Brain microvascular endothelial cell (primary cell): ENCODE measurements at regions not wholly inside any gene's neighbourhood (a gene's known extent, or its start where the extent isn't known, plus 50 kb on each side); places are given as distances from the start of the nearest gene placed in this dataset.

Experiments used
- DNase-seq: peaks from one replicate; pipeline ENCODE4 v3.0.0-alpha.2; 2020
- H3K27ac ChIP-seq: fragments of 250-450 bp; sonication (Bioruptor Pico); 2 replicates; pipeline ENCODE4 v1.5.1; 2020; ENCODE audit warnings: mild to moderate bottlenecking, moderate library complexity
- H3K27me3 ChIP-seq: fragments of 250-450 bp; sonication (Bioruptor Pico); replicated peaks from 2 replicates; pipeline ENCODE4 v1.5.1; 2020; ENCODE audit warnings: mild to moderate bottlenecking
- H3K36me3 ChIP-seq: fragments of 250-450 bp; sonication (Bioruptor Pico); replicated peaks from 2 replicates; pipeline ENCODE4 v1.5.1; 2020; ENCODE audit warnings: mild to moderate bottlenecking
- H3K4me3 ChIP-seq: 2 replicates; pipeline ENCODE4 v1.5.1; 2011; ENCODE audit warnings: low read depth, mild to moderate bottlenecking, control low read depth, low read length, moderate library complexity
- in situ Hi-C: cut with HindIII; loops from 2 replicates; pipeline ENCODE4 v1.10.0; 2017; ENCODE audit warnings: low sequenced_read_pairs, low pct_ligation_motif_present
- TF ChIP-seq, protein P1 (sequence below): IDR thresholded peaks from 2 replicates; pipeline ENCODE4 v1.5.1; 2011; ENCODE audit warnings: low read depth, mild to moderate bottlenecking, moderate library complexity, low read length, control low read depth, inconsistent platforms; ENCODE audit errors: missing control alignments

DNA sequence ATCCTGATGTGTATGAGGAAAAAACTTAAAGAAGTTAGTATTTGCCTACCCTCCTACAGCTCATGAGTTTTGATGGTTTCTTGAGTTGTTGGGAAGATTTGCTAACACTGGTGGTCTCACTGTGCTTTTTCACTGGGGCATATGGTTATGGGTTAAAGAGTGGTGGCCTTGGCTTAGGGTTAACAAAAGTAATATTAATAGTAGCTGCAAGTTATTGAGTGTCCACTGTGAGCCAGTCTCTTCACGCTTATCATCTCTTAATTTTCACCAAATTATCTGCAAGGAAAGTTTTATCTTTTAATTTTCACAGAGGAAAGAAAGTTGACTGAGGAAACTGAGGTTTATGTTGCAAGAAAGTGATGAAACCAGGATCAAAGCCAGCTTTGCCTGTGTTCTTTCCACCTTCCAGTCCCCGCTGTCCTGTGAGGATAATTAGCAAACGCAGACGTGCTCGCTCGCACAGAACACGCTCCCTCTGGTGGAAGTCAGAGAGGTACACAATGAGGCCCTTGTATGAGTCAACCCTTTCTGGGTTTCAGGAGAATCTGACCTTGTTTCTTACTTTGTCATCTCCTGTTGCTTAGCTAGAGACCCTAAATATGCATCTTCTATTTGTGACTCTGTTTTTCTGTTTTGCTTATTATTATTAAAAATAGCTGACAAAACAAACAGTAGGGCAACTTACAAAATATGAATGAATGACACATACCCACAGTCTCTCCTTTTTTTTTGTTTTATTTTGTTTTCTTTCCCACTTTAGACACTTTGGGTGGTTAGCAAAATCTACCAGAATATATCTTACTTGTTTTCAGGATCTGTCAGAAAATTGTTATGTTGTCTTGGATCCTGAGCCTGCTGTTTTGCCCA lies 94.3 kb downstream of the DDIT4L start:
- in situ Hi-C loops: no loop called here
- Histone ChIP-seq H3K27me3 (no peaks in the 10 kb centered on the region), H3K4me3 (no peak overlapping the region), H3K27ac (no peak overlapping the region), H3K36me3 (no peaks in the 10 kb centered on the region)
- DNase-seq: peak; percentile 67
- TF ChIP-seq, protein P1, sequence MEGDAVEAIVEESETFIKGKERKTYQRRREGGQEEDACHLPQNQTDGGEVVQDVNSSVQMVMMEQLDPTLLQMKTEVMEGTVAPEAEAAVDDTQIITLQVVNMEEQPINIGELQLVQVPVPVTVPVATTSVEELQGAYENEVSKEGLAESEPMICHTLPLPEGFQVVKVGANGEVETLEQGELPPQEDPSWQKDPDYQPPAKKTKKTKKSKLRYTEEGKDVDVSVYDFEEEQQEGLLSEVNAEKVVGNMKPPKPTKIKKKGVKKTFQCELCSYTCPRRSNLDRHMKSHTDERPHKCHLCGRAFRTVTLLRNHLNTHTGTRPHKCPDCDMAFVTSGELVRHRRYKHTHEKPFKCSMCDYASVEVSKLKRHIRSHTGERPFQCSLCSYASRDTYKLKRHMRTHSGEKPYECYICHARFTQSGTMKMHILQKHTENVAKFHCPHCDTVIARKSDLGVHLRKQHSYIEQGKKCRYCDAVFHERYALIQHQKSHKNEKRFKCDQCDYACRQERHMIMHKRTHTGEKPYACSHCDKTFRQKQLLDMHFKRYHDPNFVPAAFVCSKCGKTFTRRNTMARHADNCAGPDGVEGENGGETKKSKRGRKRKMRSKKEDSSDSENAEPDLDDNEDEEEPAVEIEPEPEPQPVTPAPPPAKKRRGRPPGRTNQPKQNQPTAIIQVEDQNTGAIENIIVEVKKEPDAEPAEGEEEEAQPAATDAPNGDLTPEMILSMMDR: peak; percentile 93

DNA sequence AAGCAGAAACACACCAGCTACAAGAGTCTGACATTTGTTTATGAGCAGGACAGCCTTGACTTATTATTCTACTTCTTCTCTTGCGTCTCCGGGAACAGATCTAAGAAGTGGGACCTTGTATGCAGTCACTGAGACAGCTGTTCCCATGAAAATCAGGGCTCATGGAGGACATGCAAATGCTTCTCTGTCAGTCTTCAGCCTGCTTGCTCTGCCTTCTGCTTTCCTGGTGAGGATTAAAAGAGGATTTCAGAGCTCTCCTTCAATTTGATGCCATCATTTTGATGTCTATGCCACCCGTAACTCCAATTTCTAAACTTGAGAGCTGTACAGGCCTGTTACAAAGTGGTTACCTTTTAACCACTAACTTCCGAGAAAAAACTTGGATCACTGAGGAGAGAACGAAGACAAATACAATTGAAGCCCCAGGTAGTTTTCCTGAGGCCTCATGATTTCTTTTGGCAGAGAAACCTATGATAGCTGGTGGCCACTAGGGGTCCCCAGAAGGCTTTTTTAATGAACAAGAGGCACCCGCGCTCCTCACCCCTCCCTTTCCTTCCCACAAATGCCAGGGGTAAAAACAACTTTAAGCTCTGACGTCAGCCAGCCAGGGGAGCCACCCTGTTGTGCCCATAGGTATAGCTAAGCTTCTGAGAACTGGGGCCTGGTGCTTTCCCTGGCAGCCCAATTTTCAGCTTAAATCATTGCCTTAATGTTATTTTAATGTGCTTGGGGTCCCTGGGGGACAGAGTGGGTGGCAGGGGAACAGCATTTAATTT lies 97.0 kb downstream of the DDIT4L start:
- H3K27ac ChIP-seq: no peak overlapping the region
- in situ Hi-C loops: no loop called here
- TF ChIP-seq, protein P1: peak; percentile 85
- peak; percentile 86 for DNase-seq
- H3K36me3 ChIP-seq: no peaks in the 10 kb centered on the region
- no peak overlapping the region for H3K4me3 ChIP-seq
- H3K27me3 ChIP-seq: no peaks in the 10 kb centered on the region

DNA sequence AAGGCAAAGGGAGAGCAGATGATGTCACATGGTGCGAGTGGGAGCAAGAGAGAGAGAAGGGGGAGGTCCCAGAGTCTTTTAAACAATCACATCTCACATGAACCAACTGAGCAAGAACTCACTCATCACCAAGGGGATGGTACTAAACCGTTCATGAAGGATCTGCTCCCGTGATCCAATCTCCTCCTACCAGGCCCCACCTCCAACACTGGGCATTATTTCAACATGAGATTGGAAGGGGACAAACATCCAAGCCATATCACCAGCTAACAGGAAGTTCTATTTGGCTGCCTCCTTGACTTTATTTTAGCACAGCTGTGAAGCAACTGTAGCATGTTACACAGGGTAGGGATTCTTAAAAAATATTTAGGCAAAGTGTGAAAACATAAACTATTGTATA lies 102.5 kb downstream of the DDIT4L start:
- TF ChIP-seq, protein P1: no peak
- H3K36me3 ChIP-seq: no peaks in the 10 kb centered on the region
- H3K27ac ChIP-seq: no peak overlapping the region
- no peak for DNase-seq
- H3K4me3 ChIP-seq: no peak overlapping the region
- in situ Hi-C loops: no loop called here
- H3K27me3 ChIP-seq: no peaks in the 10 kb centered on the region

DNA sequence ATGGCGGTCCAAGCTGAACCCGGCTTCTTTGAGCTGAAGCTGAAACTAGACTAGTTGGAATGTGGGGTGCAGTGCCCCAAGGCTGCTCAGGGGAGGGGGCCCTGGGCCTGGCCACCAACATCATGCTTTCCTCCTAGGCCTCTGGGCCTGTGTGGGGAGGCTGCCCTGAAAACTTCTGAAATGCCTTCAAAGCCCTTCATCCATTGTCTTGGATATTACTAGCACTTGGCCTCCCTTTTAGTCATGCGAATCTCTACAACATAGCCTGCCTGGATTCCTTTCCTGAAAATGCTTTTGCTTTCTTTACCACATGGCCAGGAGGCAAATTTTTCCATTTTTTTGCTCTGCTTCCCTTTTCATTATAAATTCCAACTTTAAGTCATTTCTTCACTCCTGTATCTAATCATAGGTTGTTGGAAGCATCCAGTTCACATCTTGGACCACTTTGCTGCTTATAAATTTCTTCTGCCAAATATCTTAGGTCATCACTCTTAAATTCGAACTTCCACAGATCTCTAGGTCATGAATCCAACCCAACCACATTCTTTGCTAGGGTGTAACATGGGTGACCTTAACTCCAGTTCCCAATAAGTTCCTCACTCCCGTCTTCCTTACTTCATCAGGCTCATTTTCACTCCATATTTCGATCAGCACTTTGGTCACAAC lies 103.4 kb downstream of the DDIT4L start:
- no peaks in the 10 kb centered on the region for H3K36me3 ChIP-seq
- in situ Hi-C loops: no loop called here
- TF ChIP-seq, protein P1: no peak
- no peak overlapping the region for H3K27ac ChIP-seq
- no peaks in the 10 kb centered on the region for H3K27me3 ChIP-seq
- DNase-seq: no peak
- H3K4me3 ChIP-seq: no peak overlapping the region

DNA sequence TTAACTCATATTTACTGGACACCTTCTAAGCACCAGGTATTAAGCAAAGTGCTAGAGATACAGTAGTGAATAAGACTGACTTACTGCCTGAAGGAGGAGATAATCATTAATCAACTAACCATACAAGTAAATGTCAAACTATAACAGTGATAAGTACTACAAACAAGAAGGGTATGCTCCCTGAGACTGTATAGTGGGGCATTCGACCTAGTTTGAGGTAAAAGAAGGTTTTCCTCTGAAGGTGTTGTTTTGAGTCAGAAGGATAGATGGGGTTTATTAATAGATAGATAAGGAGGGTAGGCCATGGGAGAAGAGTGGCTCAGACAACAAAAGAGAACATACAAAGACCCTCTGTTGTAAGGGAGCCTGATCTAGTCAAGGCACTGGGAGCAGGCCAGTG lies 105.4 kb downstream of the DDIT4L start:
- H3K36me3 ChIP-seq: no peaks in the 10 kb centered on the region
- no peak overlapping the region for H3K4me3 ChIP-seq
- no peaks in the 10 kb centered on the region for H3K27me3 ChIP-seq
- TF ChIP-seq, protein P1: no peak
- in situ Hi-C loops: no loop called here
- DNase-seq: no peak
- H3K27ac ChIP-seq: no peak overlapping the region
